ENCODE measurements at regions not wholly inside any gene's neighbourhood (a gene's known extent, or its start where the extent isn't known, plus 50 kb on each side); places are given as distances from the start of the nearest gene placed in this dataset.

- no peak for TF ChIP-seq CTCF (IDR thresholded peaks at IDR 0.05)
- no peak for TF ChIP-seq EP300 (IDR thresholded peaks at IDR 0.05)
- TF ChIP-seq POLR2A (IDR thresholded peaks at IDR 0.05): no peak
These were observed 140.7 kb downstream of the SIPA1L2 start for GRCh38 chr1:232489256-232489655.
